ENCODE measurements at regions not wholly inside any gene's neighbourhood (a gene's known extent, or its start where the extent isn't known, plus 50 kb on each side); places are given as distances from the start of the nearest gene placed in this dataset.
"Not testable (repeated sequence)": the region's sequence is repeated elsewhere in the genome, so short reads cannot be mapped to it uniquely, and the experiment has no call there.

DNA sequence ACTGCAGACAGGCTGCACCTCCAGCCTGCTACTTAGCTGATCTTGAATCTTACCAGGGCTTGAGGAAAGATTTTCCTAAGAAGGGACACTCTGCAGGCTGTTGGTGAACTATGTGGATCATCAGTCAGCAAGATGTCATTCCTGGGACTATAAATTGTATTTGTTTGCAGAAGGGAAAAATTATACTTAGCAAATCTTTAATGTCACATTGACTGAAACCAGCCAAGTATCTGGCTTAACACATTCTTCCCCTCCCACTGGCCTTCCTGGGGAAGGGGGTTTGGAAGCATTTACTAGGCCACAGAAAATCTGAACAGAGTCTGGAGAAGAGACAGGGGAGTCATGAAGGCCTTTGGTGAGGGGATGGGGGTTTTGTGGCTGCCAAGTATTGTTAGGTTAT, 156.7 kb upstream of the EOLA2 start:
- DNase-seq (ENCODE audit: low read depth): no peak
- H3K4me3 ChIP-seq (replicated peaks; ENCODE audit: low read depth, low read length): no peak overlapping the region
- TF ChIP-seq, protein P1, sequence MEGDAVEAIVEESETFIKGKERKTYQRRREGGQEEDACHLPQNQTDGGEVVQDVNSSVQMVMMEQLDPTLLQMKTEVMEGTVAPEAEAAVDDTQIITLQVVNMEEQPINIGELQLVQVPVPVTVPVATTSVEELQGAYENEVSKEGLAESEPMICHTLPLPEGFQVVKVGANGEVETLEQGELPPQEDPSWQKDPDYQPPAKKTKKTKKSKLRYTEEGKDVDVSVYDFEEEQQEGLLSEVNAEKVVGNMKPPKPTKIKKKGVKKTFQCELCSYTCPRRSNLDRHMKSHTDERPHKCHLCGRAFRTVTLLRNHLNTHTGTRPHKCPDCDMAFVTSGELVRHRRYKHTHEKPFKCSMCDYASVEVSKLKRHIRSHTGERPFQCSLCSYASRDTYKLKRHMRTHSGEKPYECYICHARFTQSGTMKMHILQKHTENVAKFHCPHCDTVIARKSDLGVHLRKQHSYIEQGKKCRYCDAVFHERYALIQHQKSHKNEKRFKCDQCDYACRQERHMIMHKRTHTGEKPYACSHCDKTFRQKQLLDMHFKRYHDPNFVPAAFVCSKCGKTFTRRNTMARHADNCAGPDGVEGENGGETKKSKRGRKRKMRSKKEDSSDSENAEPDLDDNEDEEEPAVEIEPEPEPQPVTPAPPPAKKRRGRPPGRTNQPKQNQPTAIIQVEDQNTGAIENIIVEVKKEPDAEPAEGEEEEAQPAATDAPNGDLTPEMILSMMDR (IDR thresholded peaks at IDR 0.05; ENCODE audit: low read length, missing control alignments): no peak

DNA sequence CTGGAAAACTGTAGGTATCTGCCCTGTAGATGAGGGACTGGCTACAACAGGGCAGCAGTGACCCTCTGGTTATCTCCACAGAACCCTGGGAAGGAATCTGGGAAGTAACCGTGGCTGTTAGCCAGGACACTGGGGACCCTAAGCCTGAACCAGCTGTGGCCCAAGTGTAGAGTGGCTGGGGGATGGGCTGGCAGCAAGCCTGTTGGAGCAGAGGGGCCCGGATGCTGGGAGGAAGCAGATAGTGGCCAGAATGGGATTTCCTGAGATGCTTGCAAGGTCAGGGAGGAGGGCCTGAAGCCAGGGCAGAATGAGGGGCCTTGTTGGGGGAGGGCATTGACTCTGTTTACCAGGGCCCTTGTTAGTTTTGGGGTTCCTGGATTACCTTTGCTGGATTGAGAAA, 161.0 kb upstream of the EOLA2 start:
- no peak overlapping the region for H3K4me3 ChIP-seq (replicated peaks; ENCODE audit: low read depth, low read length)
- TF ChIP-seq, protein P1 (IDR thresholded peaks at IDR 0.05; ENCODE audit: low read length, missing control alignments): no peak
- no peak for DNase-seq (ENCODE audit: low read depth)

DNA sequence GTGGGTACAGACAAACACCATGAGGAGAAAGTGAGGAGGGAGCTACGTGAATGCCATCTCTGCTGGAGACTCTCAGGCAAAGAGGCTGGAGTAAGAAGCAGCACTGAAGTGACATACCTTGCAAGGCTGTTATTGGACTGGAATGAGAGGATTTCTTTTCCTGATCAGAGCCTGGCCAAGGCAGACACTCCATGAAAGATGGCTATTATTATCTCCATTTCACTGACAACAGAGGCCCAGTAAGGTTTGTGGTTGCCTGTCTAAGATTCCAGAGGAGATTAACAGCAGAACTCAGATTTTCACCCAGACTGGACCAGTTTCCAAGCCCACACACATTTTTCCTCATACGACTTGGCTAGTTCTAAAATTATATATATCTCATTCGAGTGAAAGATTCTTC, 162.0 kb upstream of the EOLA2 start:
- TF ChIP-seq, protein P1 (IDR thresholded peaks at IDR 0.05; ENCODE audit: low read length, missing control alignments): no peak
- no peak overlapping the region for H3K4me3 ChIP-seq (replicated peaks; ENCODE audit: low read depth, low read length)
- DNase-seq (ENCODE audit: low read depth): no peak

DNA sequence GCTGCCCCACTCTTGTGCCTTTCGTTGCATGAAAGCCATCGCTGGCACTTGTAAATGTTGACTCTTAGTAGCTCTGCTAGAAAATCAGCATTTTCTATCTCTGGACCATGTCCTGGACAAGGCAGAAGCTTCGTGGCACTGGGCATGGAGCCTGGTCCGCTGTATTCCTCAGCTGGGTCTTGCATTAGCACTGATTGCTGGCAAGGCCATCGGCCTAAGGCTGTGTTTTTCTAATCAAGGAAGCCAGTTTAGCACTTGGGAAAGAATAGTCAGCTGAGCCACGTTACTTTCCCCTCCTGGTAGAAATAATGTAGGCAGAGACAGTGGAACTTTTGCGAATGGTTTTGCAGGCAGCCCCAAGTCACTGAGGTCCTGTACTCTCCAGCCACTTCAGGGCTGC, 180.2 kb upstream of the EOLA2 start:
- no peak for DNase-seq (ENCODE audit: low read depth)
- no peak overlapping the region for H3K4me3 ChIP-seq (replicated peaks; ENCODE audit: low read depth, low read length)
- TF ChIP-seq, protein P1 (IDR thresholded peaks at IDR 0.05; ENCODE audit: low read length, missing control alignments): no peak

DNA sequence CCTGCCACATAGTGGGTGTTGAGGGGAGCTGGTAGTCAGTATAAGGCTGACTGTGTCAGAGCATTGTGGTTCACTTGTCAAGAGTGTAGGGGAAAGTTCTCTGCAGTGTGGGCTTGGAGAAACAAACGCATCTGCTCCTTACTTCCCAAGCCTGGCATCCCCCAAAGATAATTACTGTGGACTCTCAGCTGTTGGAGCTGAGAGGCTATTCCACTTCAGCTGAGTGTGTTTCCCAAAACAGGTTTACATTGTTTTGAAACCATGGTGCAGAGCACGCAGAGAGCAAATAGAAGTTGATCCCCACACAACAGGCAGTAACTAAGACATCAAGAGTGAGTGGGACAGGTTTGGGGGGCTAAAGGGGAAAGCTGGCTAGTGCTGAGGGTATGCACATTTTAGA, 181.0 kb upstream of the EOLA2 start:
- H3K4me3 ChIP-seq (replicated peaks; ENCODE audit: low read depth, low read length): no peak overlapping the region
- DNase-seq (ENCODE audit: low read depth): no peak
- TF ChIP-seq, protein P1 (IDR thresholded peaks at IDR 0.05; ENCODE audit: low read length, missing control alignments): no peak

DNA sequence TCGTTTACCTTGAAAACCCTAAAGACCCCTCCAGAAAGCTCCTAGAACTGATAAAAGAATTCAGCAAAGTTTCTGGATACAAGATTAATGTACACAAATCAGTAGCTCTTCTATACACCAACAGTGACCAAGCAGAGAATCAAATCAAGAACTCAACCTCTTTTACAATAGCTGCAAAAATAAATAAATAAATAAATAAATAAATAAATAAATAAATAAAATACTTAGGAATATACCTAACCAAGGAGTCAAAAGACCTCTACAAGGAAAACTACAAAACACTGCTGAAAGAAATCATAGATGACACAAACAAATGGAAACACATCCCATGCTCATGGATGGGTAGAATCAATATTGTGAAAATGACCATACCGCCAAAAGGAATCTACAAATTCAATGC, 186.8 kb upstream of the EOLA2 start:
- DNase-seq (ENCODE audit: low read depth); H3K4me3 ChIP-seq (replicated peaks; ENCODE audit: low read depth, low read length): not testable (repeated sequence)

DNA sequence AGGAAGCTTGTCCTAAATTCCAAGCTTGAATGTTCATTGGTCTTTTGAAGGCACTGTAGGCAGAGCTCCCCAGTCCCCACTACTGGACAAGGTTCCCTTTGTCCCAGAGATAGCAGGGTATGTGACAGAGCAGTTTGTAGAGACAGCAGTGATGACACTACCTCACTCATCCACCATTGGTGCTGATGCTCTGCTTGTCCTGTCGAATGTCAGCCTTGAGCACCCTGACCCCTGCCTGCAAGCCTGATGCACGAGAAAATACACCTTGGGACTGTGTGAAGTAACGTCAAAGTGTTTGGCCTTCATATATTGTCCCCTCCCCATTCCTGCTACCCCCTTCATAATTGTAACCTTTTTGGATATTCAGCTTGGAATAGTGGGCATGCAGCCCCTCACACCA, 188.9 kb upstream of the EOLA2 start:
- H3K4me3 ChIP-seq (replicated peaks; ENCODE audit: low read depth, low read length): no peak overlapping the region
- TF ChIP-seq, protein P1 (IDR thresholded peaks at IDR 0.05; ENCODE audit: low read length, missing control alignments): no peak
- DNase-seq (ENCODE audit: low read depth): no peak
